IPS DF 4.7 (cell line): ENCODE measurements at regions not wholly inside any gene's neighbourhood (a gene's known extent, or its start where the extent isn't known, plus 50 kb on each side); places are given as distances from the start of the nearest gene placed in this dataset.
"Not testable (repeated sequence)": the region's sequence is repeated elsewhere in the genome, so short reads cannot be mapped to it uniquely, and the experiment has no call there.

Experiments used
- DNase-seq: peaks from one replicate; pipeline ENCODE4 v3.0.0-alpha.2; 2013; ENCODE audit warnings: low spot score; ENCODE audit errors: extremely low read depth

DNA sequence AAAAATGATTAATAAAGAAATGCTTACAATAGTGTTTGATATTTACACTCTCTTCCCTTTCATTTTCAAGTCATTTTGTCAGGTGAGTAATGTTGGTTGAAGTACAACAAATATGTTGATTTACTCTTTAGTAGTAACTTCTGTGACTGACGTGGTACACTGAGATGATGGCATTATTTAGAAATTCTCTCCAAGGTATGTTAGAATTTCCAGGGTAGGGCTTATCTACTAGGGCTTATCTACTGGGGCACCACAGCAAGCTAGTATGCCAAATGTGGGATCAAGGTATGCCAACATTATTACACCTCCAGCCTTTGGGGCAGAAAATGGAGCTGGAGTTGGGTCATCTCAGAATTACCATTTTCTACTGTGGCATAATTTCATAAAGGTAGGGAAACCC lies 157.4 kb upstream of the AGTR1 start:
- DNase-seq, result no peak

DNA sequence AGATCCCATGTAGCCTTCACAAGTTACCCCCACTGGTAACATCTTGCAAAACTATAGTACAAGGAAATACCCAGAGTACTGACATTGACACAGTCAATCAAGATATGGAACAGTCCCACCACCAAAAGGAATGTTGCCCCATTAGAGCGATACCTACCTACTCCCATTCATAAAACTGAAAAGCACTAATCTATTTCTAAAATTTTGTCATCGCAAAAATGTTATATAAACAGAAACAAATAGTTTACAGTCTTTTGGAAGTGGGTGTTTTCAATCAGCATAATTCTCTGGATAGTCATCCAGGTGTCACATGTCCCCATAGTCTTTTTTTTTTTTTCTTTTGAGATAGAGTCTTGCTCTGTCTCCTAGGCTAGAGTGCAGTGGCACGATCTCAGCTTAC lies 156.9 kb upstream of the AGTR1 start:
- no peak for DNase-seq

- DNase-seq, result no peak
Measured at GRCh38 chr3:148546959-148547358, 150.7 kb upstream of the AGTR1 start.

DNA sequence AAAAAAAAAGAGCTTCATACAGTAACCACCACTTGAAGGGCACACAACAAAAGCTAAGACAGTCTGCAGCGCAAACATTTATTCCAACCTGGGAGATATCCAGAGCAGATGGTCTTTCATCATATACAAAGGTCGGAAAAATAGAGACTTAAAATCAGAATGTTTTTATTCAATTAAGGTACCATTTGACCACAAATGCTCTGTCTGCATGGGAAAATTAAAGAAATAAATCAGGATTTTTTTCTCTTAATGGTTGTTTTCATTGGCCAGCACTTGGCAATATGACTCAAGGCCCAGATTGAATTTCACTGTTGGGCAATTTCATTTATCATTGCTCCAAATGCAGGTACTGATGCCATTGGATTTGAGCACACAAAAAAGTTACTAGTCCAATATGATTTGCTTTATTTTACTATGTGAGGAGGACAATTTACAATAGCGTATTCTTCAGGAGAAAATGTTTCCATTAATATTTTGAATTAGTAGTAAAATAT lies 145.9 kb upstream of the AGTR1 start:
- DNase-seq, result no peak

GRCh38 chr3:148554367-148554766 lies 143.3 kb upstream of the AGTR1 start:
- DNase-seq, result no peak

DNA sequence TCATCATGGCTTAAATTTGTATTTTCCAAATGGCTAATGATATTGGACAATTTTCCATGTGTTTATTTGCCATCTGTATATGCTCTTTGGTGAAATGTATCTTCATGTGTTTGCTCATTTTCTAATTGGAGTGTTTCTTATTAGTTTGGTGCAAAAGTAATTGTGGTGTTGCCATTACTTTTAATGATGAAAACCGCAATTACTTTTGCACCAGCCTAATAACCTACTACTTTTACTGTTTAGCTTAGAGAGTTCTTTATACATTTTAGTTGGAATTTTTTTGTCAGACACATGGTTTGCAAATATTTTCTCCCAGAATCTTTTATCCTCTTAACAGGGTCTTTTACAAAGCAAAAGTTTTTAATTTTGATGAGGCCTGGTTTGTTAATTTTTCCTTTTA lies 141.0 kb upstream of the AGTR1 start:
- DNase-seq, result no peak

DNA sequence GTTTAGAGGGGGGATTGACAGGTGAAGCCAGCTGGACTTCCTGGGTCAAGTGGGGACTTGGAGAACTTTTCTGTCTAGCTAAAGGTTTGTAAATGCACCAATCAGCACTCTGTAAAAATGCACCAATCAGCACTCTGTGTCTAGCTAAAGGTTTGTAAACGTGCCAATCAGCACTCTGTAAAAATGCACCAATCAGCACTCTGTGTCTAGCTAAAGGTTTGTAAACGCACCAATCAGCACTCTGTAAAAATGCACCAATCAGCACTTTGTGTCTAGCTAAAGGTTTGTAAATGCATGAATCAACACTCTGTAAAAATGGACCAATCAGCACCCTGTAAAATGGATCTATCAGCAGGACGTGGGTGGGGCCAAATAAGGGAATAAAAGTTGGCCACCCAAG lies 120.1 kb upstream of the AGTR1 start:
- DNase-seq, result not testable (repeated sequence)

GRCh38 chr3:148582126-148582525 lies 115.6 kb upstream of the AGTR1 start:
- DNase-seq, result no peak

DNA sequence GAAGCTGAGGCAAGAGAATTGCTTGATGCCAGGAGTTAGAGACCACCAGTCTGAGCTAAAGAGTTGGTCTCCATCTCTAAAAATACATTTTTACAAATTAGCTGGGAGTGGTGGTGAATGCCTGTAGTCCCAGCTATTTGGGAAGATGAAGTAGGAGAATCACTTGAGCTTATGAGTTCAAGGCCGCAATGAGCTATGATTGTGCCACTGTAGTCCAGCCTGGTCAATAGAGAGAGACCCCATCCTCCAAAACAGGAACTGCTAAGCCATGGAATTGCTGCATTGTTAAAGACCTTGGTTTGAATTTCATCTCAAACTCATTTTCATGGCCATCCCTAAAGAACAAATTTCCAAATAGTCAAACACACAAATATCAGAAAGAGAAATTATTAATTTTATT lies 113.9 kb upstream of the AGTR1 start:
- no peak for DNase-seq

- no peak for DNase-seq
Measured at GRCh38 chr3:148584438-148584837, 113.3 kb upstream of the AGTR1 start.

- no peak for DNase-seq
Measured at GRCh38 chr3:148585671-148586379, 111.9 kb upstream of the AGTR1 start.

GRCh38 chr3:148588291-148588690 lies 109.4 kb upstream of the AGTR1 start:
- no peak for DNase-seq

DNA sequence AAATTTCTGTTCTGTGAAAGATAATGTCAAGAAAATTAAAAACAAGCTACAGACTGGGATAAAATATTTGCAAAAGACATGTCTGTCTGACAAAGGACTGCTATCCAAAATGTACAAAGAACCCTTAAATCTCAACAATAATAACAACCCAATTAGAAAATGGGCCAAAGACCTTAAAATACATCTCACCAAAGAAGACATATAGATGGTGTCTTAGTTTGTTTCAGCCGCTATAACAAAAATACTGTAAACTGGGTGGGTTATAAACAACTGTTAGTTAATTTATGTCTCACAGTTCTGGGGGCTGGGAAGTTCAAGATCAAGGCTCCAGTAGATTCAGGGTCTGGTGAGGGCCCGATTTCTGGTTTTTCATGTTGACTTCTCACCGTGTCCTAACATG lies 106.2 kb upstream of the AGTR1 start:
- no peak for DNase-seq

- DNase-seq, result no peak
Measured at GRCh38 chr3:148598619-148599018, 99.1 kb upstream of the AGTR1 start.

DNA sequence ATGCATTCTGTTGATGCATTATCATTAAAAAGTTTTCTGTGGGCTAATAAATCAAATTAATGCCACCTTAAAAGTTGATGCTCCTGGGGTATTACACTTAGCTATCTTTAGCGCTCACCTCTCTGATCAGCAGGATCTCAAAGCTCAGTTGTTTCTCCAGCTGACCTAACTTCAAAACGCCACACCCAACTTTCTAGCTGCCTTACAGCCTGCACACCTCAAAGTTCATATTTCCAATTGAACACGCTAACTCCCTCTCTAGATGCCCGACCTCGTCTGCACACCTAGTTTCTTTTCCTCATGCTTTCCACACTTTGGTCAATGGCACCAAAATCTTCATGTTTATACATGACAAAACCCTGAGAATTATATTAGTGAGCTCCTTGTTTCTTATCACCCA lies 98.2 kb upstream of the AGTR1 start:
- no peak for DNase-seq

DNA sequence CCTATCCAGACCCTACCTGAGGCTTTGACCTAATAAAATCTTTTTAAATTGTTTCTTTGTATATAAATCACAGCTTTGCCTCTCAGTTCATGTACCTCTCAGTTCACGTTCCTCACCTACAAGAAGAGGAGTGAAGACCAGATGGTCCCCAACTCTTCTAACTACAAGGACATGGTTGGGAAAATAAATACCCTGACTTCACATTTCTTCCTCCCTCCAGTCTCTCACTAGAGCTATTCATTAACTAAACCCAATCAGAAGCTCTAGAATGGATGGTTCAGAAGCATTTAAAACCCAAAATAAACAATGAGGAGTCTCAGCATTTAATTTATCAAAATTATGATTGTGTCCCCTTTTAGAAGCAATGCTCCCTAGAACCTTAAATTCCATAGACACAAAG lies 97.3 kb upstream of the AGTR1 start:
- DNase-seq, result no peak

DNA sequence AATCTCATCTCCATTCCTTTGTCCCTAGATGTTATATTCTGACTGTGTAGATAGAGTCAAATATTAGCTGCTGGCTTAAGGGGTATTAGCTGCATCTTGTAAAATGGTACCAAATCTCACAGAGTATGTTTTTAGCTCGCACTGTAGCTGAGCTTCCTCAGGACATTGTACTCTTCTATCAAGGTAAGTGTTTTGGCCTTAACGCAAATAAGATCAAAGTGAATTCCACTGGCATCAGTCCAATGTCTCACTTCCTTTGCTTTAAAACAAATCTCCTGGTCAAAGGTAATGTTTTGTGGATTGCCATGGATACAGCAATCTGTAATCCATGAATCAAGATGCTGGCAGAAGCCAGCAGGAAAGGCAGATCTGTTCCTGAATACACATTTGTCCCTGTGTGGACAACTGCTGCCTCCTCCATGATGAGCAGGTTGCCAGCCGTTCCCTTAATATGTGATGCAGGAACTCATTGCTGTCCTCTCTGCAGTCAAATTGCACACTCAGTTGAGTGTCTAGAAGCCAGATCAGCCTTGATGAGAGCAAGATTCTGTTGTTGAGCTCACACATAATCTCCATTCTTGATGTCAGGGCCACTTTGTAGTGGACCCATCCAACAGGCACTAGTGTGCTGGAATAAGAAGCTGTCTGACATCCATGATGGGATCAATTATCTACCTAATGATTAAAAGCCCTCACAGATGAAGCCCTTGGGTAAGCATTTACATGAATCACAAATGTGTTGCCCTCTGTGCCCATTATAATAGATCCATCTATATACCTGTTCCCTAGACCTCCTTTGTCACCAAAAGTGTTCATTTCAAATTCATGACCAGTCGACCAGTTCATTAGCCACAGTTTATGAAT lies 96.6 kb upstream of the AGTR1 start:
- DNase-seq, result no peak

GRCh38 chr3:148601766-148602685 lies 95.7 kb upstream of the AGTR1 start:
- DNase-seq, result no peak

GRCh38 chr3:148604270-148605085 lies 93.2 kb upstream of the AGTR1 start:
- DNase-seq, result no peak

- DNase-seq, result no peak
Measured at GRCh38 chr3:148605521-148605920, 92.2 kb upstream of the AGTR1 start.

- DNase-seq, result no peak
Measured at GRCh38 chr3:148606979-148607378, 90.7 kb upstream of the AGTR1 start.
